H1 (cell line): ENCODE measurements at regions not wholly inside any gene's neighbourhood (a gene's known extent, or its start where the extent isn't known, plus 50 kb on each side); places are given as distances from the start of the nearest gene placed in this dataset.

ENCODE experiments used
- ASH2L ChIP-seq: fragments of 200-600, 300-600 bp; sonication (generic); IDR thresholded peaks from one replicate; pipeline ENCODE4 v1.7.1; 2017; ENCODE audit warnings: low read length
- CEBPB ChIP-seq: IDR thresholded peaks from 2 replicates; pipeline ENCODE4 v1.6.1; 2012; ENCODE audit warnings: low read depth, low read length
- CHD1 ChIP-seq: IDR thresholded peaks from 2 replicates; pipeline ENCODE4 v1.6.1; 2012; ENCODE audit warnings: low read depth, low read length, improper control_type of control experiment
- EGR1 ChIP-seq: IDR thresholded peaks from 2 replicates; pipeline ENCODE4 v1.6.1; 2011; ENCODE audit warnings: low read depth, low read length, borderline replicate concordance
- JUND ChIP-seq: IDR thresholded peaks from 2 replicates; pipeline ENCODE4 v1.6.1; 2011; ENCODE audit warnings: mild to moderate bottlenecking, improper control_type of control experiment, low read length
- POU5F1 ChIP-seq: IDR thresholded peaks from 2 replicates; pipeline ENCODE4 v1.6.1; 2011; ENCODE audit warnings: low read depth, mild to moderate bottlenecking, low read length, moderate library complexity
- SP2 ChIP-seq: IDR thresholded peaks from 2 replicates; pipeline ENCODE4 v1.6.1; 2012; ENCODE audit warnings: mild to moderate bottlenecking, low read length, inconsistent platforms
- TAF7 ChIP-seq: optimal IDR thresholded peaks from 2 replicates; pipeline ENCODE3; 2011; ENCODE audit warnings: low read depth, mild to moderate bottlenecking, inconsistent platforms, low read length, moderate library complexity, borderline replicate concordance
- TBP ChIP-seq: IDR thresholded peaks from 2 replicates; pipeline ENCODE4 v1.6.1; 2011; ENCODE audit warnings: low read depth, low read length, improper control_type of control experiment
- TF ChIP-seq, protein P1 (sequence below): fragments of 300-600 bp; sonication (generic); IDR thresholded peaks from 2 replicates; pipeline ENCODE4 v1.7.1; 2012; ENCODE audit warnings: low read length, moderate library complexity, mild to moderate bottlenecking, inconsistent platforms; ENCODE audit not compliant: insufficient replicate concordance

DNA sequence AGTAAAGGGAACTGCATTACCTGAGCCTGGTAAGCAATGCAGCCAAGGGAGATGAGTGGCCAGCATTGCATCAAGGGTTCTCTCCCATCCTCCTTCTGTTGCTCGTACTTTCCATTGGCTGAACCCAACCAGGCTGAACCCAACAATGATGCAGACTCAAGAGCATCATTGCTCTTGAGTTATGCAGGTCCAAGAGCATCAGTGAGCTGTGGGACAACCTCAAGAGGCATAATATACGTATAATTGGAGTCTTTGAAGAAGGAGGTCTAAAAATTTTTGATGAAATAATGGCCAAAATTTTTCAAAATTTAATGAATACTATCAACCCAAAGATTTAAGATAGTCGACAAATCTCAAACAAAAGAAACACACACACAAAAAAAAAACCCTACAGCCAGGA is 213.0 kb downstream of the RNF152 start (continued):
- TF ChIP-seq, protein P1, sequence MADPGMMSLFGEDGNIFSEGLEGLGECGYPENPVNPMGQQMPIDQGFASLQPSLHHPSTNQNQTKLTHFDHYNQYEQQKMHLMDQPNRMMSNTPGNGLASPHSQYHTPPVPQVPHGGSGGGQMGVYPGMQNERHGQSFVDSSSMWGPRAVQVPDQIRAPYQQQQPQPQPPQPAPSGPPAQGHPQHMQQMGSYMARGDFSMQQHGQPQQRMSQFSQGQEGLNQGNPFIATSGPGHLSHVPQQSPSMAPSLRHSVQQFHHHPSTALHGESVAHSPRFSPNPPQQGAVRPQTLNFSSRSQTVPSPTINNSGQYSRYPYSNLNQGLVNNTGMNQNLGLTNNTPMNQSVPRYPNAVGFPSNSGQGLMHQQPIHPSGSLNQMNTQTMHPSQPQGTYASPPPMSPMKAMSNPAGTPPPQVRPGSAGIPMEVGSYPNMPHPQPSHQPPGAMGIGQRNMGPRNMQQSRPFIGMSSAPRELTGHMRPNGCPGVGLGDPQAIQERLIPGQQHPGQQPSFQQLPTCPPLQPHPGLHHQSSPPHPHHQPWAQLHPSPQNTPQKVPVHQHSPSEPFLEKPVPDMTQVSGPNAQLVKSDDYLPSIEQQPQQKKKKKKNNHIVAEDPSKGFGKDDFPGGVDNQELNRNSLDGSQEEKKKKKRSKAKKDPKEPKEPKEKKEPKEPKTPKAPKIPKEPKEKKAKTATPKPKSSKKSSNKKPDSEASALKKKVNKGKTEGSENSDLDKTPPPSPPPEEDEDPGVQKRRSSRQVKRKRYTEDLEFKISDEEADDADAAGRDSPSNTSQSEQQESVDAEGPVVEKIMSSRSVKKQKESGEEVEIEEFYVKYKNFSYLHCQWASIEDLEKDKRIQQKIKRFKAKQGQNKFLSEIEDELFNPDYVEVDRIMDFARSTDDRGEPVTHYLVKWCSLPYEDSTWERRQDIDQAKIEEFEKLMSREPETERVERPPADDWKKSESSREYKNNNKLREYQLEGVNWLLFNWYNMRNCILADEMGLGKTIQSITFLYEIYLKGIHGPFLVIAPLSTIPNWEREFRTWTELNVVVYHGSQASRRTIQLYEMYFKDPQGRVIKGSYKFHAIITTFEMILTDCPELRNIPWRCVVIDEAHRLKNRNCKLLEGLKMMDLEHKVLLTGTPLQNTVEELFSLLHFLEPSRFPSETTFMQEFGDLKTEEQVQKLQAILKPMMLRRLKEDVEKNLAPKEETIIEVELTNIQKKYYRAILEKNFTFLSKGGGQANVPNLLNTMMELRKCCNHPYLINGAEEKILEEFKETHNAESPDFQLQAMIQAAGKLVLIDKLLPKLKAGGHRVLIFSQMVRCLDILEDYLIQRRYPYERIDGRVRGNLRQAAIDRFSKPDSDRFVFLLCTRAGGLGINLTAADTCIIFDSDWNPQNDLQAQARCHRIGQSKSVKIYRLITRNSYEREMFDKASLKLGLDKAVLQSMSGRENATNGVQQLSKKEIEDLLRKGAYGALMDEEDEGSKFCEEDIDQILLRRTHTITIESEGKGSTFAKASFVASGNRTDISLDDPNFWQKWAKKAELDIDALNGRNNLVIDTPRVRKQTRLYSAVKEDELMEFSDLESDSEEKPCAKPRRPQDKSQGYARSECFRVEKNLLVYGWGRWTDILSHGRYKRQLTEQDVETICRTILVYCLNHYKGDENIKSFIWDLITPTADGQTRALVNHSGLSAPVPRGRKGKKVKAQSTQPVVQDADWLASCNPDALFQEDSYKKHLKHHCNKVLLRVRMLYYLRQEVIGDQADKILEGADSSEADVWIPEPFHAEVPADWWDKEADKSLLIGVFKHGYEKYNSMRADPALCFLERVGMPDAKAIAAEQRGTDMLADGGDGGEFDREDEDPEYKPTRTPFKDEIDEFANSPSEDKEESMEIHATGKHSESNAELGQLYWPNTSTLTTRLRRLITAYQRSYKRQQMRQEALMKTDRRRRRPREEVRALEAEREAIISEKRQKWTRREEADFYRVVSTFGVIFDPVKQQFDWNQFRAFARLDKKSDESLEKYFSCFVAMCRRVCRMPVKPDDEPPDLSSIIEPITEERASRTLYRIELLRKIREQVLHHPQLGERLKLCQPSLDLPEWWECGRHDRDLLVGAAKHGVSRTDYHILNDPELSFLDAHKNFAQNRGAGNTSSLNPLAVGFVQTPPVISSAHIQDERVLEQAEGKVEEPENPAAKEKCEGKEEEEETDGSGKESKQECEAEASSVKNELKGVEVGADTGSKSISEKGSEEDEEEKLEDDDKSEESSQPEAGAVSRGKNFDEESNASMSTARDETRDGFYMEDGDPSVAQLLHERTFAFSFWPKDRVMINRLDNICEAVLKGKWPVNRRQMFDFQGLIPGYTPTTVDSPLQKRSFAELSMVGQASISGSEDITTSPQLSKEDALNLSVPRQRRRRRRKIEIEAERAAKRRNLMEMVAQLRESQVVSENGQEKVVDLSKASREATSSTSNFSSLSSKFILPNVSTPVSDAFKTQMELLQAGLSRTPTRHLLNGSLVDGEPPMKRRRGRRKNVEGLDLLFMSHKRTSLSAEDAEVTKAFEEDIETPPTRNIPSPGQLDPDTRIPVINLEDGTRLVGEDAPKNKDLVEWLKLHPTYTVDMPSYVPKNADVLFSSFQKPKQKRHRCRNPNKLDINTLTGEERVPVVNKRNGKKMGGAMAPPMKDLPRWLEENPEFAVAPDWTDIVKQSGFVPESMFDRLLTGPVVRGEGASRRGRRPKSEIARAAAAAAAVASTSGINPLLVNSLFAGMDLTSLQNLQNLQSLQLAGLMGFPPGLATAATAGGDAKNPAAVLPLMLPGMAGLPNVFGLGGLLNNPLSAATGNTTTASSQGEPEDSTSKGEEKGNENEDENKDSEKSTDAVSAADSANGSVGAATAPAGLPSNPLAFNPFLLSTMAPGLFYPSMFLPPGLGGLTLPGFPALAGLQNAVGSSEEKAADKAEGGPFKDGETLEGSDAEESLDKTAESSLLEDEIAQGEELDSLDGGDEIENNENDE = no peak
- TF ChIP-seq JUND (no peak), CEBPB (no peak), EGR1 (no peak), SP2 (no peak), TAF7 (no peak), CHD1 (no peak), TBP (no peak), POU5F1 (no peak), ASH2L (no peak)
- TF ChIP-seq, all 59 proteins: peak for 0
